RWPE1 (cell line): ENCODE measurements at regions not wholly inside any gene's neighbourhood (a gene's known extent, or its start where the extent isn't known, plus 50 kb on each side); places are given as distances from the start of the nearest gene placed in this dataset.

Experiments used
- CTCF ChIA-PET: fragments of 350-600 bp; sonication (Branson Sonifier 250); formaldehyde crosslinking; extraction: SDS; loops from one replicate; lab custom pipeline; 2021; lab: Yijun Ruan, JAX
- POLR2A ChIA-PET: fragments of 400-600 bp; formaldehyde crosslinking; extraction: SDS; loops from one replicate; lab custom pipeline; 2020; ENCODE audit warnings: antibody characterized with exemption; ENCODE audit not compliant: low non-redundant PET; lab: Yijun Ruan, JAX
- DNase-seq: peaks from one replicate; pipeline ENCODE4 v3.0.0; 2012; ENCODE audit warnings: low spot score
- H3K27ac ChIP-seq: fragments of 450-650 bp; 2 replicates; pipeline ENCODE4 v1.5.1; 2017
- TF ChIP-seq, protein P1 (sequence below): fragments of 450-650 bp; conservative IDR thresholded peaks from 2 replicates; pipeline ENCODE4 v1.5.1; 2017; ENCODE audit warnings: low read depth, mild to moderate bottlenecking

DNA sequence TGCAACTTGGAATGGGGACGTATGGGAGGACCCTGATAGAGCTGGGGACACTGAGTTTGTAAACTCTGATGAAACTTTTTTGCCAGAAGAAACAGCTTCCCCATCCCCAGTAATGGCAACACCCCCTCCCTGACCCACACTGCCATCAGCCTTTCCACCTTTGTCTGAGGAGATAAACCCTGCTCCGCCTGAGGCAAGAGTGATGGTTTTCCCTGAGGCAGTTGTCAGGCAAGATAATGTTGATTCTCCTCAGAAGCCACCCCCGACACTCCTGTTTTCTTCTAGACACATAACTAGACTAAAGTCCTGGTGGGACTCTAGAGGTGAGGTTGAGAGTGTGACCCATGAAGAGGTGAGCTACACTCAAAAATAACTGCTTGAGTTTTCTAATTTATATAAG, 71.9 kb upstream of the STK26 start:
- TF ChIP-seq, protein P1, sequence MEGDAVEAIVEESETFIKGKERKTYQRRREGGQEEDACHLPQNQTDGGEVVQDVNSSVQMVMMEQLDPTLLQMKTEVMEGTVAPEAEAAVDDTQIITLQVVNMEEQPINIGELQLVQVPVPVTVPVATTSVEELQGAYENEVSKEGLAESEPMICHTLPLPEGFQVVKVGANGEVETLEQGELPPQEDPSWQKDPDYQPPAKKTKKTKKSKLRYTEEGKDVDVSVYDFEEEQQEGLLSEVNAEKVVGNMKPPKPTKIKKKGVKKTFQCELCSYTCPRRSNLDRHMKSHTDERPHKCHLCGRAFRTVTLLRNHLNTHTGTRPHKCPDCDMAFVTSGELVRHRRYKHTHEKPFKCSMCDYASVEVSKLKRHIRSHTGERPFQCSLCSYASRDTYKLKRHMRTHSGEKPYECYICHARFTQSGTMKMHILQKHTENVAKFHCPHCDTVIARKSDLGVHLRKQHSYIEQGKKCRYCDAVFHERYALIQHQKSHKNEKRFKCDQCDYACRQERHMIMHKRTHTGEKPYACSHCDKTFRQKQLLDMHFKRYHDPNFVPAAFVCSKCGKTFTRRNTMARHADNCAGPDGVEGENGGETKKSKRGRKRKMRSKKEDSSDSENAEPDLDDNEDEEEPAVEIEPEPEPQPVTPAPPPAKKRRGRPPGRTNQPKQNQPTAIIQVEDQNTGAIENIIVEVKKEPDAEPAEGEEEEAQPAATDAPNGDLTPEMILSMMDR: no peak
- H3K27ac ChIP-seq: no peak overlapping the region
- ChIA-PET POLR2A (no interaction called here), CTCF (no interaction called here)
- DNase-seq: no peak

DNA sequence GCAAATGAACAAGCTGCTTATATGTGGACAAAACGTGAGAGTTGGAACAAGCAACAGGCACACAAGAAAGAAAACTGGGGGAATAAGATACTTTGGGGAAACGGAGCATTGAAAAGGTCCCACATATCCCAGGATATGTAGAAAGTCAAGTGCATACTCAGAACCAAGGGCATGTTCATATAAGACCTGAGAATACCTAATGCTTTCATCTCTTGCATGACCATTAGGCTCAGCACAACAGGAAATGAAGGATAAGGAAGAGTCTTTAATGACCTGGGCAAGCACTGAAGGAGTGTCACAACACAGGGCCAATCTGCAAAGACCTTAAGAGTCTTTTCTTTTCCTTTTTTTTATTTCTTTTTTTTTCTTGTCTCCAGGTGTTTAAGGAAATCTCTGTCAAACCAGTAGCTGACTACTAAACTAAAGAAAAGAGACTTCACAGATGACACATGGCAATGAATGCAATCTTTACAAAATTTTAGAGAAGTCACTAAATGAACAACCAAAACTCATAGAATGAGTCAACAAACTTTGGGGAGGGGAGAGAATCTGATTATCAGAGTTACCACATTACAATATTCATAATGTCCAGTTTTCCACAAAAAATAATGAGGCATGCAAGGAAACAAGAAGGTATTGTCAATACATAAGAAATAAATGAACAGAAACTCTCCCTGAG, 67.9 kb upstream of the STK26 start:
- ChIA-PET CTCF (no interaction called here), POLR2A (no interaction called here)
- TF ChIP-seq, protein P1: no peak
- no peak for DNase-seq
- H3K27ac ChIP-seq: no peak overlapping the region

DNA sequence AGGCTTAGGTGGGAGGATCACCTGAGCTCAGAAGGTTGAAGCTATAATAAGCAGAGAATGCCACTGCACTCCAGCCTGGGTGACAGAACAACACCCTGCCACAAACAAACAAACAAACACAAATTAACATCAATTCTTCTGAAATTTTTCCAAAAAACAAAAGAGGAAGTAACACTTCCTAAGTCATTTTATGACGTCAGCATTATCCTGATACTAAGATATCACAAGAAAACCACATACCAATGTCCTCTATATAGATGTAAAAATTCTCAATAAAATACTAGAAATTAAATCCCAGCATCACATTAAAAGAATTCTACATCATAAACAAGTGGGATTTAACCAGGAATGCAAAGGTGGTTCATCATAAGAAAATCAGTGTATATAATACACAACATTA, 64.4 kb upstream of the STK26 start:
- ChIA-PET POLR2A (no interaction called here), CTCF (no interaction called here)
- TF ChIP-seq, protein P1: no peak
- DNase-seq: no peak
- H3K27ac ChIP-seq: no peak overlapping the region

DNA sequence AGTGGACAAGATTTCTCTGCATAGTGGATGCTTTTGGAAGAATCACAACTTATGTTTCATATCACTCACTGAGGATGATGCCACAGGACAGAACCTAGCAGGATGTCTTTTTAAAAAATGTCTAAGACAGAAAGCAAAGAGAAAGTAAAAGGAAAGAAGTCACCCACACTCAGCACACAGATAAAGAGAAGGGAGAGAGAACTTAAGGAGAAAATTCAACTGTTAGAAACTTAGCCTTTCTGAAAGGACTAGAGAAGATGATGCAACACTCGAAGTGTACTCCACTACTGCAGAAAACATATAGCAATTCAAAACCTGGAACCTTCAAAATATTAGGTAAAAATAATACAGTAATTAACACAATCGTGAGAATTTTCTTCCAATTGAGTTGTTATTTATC, 52.8 kb upstream of the STK26 start:
- TF ChIP-seq, protein P1: no peak
- H3K27ac ChIP-seq: no peak overlapping the region
- CTCF ChIA-PET: interaction anchor here (0.7 kb wide), 1 partner anchor 135 kb away, joined by 3 read pairs; no protein-coding TSS in a partner anchor
- POLR2A ChIA-PET: no interaction called here
- no peak for DNase-seq
